ENCODE measurements at regions not wholly inside any gene's neighbourhood (a gene's known extent, or its start where the extent isn't known, plus 50 kb on each side); places are given as distances from the start of the nearest gene placed in this dataset.

GRCh38 chr4:155565330-155565729, 101.3 kb upstream of the GUCY1A1 start:
- TF ChIP-seq GATA3 (IDR thresholded peaks at IDR 0.05; ENCODE audit: low read depth, low read length), result no peak
- TF ChIP-seq GATA2 (IDR thresholded peaks at IDR 0.05; ENCODE audit: low read depth, low read length), result no peak
